ENCODE measurements at regions not wholly inside any gene's neighbourhood (a gene's known extent, or its start where the extent isn't known, plus 50 kb on each side); places are given as distances from the start of the nearest gene placed in this dataset.

- Histone ChIP-seq H3K4me3 (no peak overlapping the region), H3K27ac (replicated peaks in 1 of 4) (no peak overlapping the region), H3K9me3 (no peaks in the 10 kb centered on the region), H3K4me1 (peaks cover 0 to 3% (median 0%) of the 10 kb centered on the region in 4 donors), H3K36me3 (no peaks in the 10 kb centered on the region), H3K27me3 (no peaks in the 10 kb centered on the region)
- no peak for TF ChIP-seq POLR2AphosphoS5 (IDR thresholded peaks at IDR 0.05)
- no peak for TF ChIP-seq CTCF (IDR thresholded peaks at IDR 0.05)
- no peak for TF ChIP-seq POLR2A (IDR thresholded peaks at IDR 0.05; ENCODE audit: low read depth)
- no peak for TF ChIP-seq EP300 (IDR thresholded peaks at IDR 0.05)
- 52% methylated on average over 3 of the region's 3 CpGs for WGBS
- intact Hi-C loops (cut with DNase I), result no loop called here
- no peak for DNase-seq (ENCODE audit: extremely low spot score)
Measured at GRCh38 chr17:20920095-20920814, 122.6 kb downstream of the USP22 start.

- no peak for TF ChIP-seq EP300 (IDR thresholded peaks at IDR 0.05)
- no peak for TF ChIP-seq CTCF (IDR thresholded peaks at IDR 0.05)
- no peak for TF ChIP-seq POLR2AphosphoS5 (IDR thresholded peaks at IDR 0.05)
- TF ChIP-seq POLR2A (IDR thresholded peaks at IDR 0.05; ENCODE audit: low read depth), result no peak
- Histone ChIP-seq H3K4me1 (peaks cover 0 to 3% (median 0%) of the 10 kb centered on the region in 4 donors), H3K27me3 (no peaks in the 10 kb centered on the region), H3K27ac (replicated peaks in 1 of 4) (no peak overlapping the region), H3K4me3 (no peak overlapping the region), H3K36me3 (no peaks in the 10 kb centered on the region), H3K9me3 (no peaks in the 10 kb centered on the region)
- DNase-seq (ENCODE audit: extremely low spot score), result no peak
- 70% methylated on average over 1 of the region's 1 CpG for WGBS
- intact Hi-C loops (cut with DNase I), result no loop called here
Measured at GRCh38 chr17:20920815-20921199, 122.0 kb downstream of the USP22 start.

DNA sequence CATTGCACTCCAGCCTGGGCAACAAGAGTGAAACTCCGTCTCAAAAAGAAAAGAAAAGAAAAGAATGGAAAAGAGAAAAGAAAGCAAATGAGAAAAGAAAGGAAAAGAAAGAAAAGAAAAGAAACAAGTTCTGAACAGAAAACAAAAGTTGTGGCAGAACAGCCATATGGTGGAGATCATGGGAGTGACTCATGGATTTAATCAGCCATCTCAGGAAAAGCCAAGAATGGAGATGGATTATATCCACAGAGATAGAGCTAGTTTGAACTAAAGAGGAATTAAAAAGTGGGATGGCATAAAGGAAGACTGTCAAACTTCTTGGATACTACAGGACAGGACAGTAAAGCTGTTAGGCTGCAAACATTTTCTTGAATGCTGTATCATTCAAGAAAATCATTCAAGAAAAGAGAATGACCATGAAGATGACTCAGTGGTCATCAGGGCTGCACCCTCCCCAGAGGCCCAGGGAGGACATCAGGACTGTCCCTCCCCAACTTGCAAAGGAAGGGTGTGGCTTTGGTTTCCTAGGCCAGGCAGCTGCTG lies 120.6 kb downstream of the USP22 start:
- Histone ChIP-seq H3K36me3 (no peaks in the 10 kb centered on the region), H3K4me1 (peaks cover 0 to 5% (median 2%) of the 10 kb centered on the region in 4 donors), H3K27me3 (no peaks in the 10 kb centered on the region), H3K9me3 (no peaks in the 10 kb centered on the region), H3K27ac (replicated peaks in 1 of 4) (peak overlapping the region; percentile 15 to 41 (median 35)), H3K4me3 (no peak overlapping the region)
- intact Hi-C loops (cut with DNase I), result no loop called here
- no peak for DNase-seq (ENCODE audit: extremely low spot score)
- TF ChIP-seq CTCF (IDR thresholded peaks at IDR 0.05) (no peak), POLR2A (IDR thresholded peaks at IDR 0.05; ENCODE audit: low read depth) (no peak), POLR2AphosphoS5 (IDR thresholded peaks at IDR 0.05) (no peak), EP300 (IDR thresholded peaks at IDR 0.05) (no peak)
- WGBS, result 70% methylated on average over 1 of the region's 1 CpG

- Histone ChIP-seq H3K4me3 (no peak overlapping the region), H3K4me1 (peaks cover 0 to 5% (median 2%) of the 10 kb centered on the region in 4 donors), H3K9me3 (no peaks in the 10 kb centered on the region), H3K27me3 (no peaks in the 10 kb centered on the region), H3K27ac (replicated peaks in 1 of 4) (no peak overlapping the region), H3K36me3 (no peaks in the 10 kb centered on the region)
- TF ChIP-seq EP300 (IDR thresholded peaks at IDR 0.05) (no peak), POLR2A (IDR thresholded peaks at IDR 0.05; ENCODE audit: low read depth) (no peak), POLR2AphosphoS5 (IDR thresholded peaks at IDR 0.05) (no peak), CTCF (IDR thresholded peaks at IDR 0.05) (no peak)
- intact Hi-C loops (cut with DNase I), result no loop called here
- DNase-seq (ENCODE audit: extremely low spot score), result no peak
- 69% methylated on average over 5 of the region's 5 CpGs for WGBS
Measured at GRCh38 chr17:20924306-20924705, 118.5 kb downstream of the USP22 start.

Measured in esophagus muscularis mucosa (tissue), 4 donors.